CD4-positive, alpha-beta T cell treated with Interleukin-6 for 4 hours (primary cell): ENCODE measurements at regions not wholly inside any gene's neighbourhood (a gene's known extent, or its start where the extent isn't known, plus 50 kb on each side); places are given as distances from the start of the nearest gene placed in this dataset.

ENCODE experiments used
- DNase-seq: peaks from one replicate; pipeline ENCODE4 v3.0.0-alpha.2; 2020; ENCODE audit warnings: mixed read lengths

GRCh38 chr10:130636313-130636930 is 500.2 kb downstream of the GLRX3 start:
- no peak for DNase-seq

DNA sequence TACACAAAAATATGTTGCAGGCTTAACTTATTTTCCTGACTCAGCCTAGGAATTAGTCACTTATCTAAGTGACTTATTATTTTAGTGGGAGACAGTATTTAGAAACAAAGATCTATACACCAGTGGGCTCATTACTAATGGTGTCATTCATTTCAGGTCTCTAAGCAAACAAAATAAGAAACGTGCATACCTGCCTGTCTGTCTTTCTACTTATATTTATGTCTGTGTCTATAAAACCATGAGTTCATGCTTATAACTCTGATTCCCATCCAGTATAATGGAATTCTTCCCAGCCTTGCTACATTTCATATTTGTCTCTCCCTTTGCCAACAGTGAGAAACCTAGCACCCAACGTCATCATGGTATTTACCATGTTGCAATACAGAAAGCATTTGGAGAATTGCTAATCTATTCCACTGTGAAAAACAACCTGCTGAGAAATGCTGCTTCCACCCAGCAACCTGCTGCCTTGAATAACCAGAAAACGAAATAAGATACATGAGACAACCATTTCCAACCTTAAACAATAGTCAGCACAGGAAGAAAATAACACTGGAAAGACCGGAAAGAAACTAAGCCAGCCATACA is 501.0 kb downstream of the GLRX3 start:
- no peak for DNase-seq

- DNase-seq: no peak
Observed at GRCh38 chr10:130638991-130639390, 502.8 kb downstream of the GLRX3 start.

GRCh38 chr10:130642926-130643325 is 506.7 kb downstream of the GLRX3 start:
- DNase-seq: no peak

- no peak for DNase-seq
Observed at GRCh38 chr10:130647341-130647740, 511.1 kb downstream of the GLRX3 start.

- DNase-seq: no peak
Observed at GRCh38 chr10:130648807-130649206, 512.6 kb downstream of the GLRX3 start.

DNA sequence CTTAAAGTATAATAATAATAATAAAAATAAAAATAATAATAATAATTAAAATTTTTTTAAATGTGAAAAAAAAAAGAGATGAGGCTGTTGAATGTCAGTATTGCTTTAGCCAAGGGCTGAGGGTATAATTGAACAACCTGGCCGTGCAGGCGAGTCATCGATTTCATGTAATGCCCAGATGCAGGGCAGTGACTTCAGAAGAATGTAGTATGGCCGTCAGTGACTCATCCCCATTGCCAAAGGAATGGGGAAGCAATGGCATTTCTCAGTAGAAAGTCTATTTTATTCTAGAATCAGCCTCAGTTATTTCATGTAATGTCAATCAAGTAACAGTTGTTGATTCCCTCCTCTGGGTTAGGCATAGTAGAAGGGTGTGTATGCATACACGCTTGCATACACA is 516.4 kb downstream of the GLRX3 start:
- DNase-seq: no peak

- no peak for DNase-seq
Observed at GRCh38 chr10:130652964-130653578, 516.9 kb downstream of the GLRX3 start.

DNA sequence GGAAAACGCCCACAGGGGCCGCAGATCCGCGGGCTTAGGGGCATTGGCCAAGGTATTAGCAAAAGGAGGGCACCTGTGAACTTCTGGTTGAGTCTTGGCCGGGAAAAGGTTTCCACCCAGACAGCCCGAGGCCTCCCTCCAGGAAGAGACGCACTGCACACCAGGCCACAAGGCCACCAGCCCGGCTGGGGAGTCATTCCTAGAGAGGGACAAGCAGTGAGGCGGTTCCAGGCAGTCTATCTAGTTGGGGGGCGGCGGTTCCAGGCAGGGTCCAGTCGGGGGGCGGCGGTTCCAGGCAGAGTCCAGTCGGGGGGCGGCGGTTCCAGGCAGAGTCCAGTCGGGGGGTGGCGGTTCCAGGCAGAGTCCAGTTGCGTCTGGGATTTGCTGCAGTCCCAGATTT is 518.5 kb downstream of the GLRX3 start:
- no peak for DNase-seq

GRCh38 chr10:130655313-130656186 is 519.4 kb downstream of the GLRX3 start:
- DNase-seq: no peak

- DNase-seq: no peak
Observed at GRCh38 chr10:130656187-130656575, 520.0 kb downstream of the GLRX3 start.

GRCh38 chr10:130656582-130657133 is 520.5 kb downstream of the GLRX3 start:
- DNase-seq: no peak

DNA sequence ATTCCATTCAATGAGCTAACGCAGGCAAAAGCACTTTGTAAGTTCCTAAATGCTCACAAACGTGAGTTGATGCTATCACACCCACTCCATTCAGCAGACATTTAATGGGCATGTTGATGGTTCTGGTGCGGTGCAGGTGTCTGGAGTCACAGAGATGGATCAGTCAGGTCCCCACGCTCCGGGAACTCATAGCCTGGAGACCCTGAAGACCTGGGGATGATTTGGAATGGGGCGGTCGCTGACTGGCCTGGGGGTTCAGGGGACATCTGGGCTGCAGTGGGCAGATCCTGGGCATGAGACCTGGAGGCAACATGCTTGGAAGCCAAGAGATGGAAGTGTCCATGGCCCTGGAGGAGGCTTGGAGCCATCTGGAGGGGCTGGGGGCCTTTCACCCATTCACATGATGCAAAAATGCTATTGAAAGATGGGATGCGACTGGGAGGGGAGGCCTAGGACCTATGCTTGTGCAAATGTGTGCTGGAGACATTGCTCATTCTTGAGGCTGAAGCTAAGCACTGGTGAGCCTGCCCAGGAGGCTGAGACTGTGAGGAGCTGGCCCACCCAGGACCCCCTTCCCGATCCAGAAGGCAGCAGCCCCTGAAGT is 522.6 kb downstream of the GLRX3 start:
- DNase-seq: no peak

- DNase-seq: no peak
Observed at GRCh38 chr10:130659528-130659927, 523.3 kb downstream of the GLRX3 start.

DNA sequence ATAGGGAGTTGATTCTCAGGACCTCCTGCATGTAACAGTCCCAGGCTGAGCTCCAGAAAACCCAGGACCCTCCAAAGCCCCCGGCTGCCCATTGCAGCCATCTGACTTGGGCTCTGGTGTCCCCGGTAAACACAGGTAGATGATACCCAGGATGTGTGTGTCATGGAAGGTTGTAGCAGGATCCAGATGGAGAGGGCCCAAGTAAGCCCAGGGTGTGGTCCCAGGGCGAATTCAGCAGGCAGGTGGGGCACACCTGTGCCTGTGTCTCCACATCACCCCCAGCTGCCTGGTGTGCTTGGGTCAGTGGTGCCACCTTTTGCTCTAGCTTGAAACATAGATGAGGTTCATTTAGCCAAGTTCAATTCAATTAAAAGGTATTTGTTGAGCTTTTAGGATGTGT is 524.1 kb downstream of the GLRX3 start:
- no peak for DNase-seq

DNA sequence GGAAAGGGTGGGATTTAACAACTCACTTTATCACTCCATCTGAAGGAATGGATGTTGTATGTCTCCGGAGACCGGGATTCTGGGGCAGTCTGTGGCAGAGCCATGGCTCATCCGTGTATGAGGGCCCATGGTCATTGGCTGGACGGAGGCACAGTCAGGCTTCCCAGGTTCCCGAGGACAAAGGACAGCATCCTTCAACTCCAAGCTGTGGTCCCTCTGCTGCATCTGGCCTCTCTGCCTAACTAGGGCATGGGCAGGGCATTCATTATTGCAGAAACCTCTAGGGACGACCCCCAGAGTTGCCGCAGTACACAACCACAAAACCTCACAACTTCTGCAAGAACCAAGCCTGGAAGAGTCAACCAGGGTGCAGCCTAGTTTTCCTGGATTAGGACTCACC is 525.2 kb downstream of the GLRX3 start:
- DNase-seq: no peak

GRCh38 chr10:130662775-130663174 is 526.6 kb downstream of the GLRX3 start:
- no peak for DNase-seq

GRCh38 chr10:130664526-130664925 is 528.3 kb downstream of the GLRX3 start:
- no peak for DNase-seq

DNA sequence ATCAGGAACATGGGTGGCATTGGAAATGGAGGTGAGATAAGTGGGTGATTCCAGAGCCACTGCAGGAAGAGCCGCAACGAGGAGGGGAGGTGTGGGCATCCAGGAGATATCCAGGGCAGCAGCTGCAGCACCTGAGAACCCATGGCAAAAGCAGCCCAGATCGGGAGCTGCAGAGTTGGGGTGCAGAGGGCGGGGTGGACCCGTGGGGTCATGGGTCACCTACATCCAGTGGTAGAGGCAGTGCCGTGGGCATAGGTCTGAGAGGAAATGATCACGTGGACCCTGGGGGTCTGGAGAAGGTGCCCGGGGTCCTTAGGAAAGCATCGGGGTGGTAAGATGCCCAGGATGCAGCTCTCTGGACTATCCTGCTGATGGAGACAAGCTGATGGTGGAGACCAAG is 530.0 kb downstream of the GLRX3 start:
- DNase-seq: no peak

DNA sequence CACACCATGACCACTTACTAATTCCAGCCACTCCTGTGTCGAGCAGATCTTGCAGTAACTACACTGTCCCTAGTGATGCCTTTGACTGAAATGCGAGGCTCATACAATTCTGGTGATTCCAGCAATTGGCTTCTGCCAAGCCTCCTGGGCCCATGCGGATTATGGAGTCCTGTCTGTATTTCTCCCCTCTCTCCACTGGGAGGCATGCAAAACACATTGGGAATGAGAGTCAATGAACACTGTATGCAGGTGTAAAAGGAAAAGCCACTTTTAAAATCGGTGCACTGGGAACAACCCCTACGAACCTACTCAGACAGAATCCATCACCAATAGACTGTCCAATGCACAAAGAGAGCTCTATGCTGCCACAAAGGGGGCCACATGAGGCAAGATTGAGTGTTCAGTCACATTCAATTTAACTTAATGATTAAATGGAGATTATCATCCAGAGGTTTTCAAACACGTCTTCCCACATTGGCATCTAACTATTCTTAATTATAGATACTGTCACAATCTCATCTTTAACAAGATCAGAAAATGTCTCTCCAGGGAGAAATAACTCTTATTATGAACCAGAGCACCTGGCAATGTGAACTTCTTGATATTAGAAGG is 550.6 kb downstream of the GLRX3 start:
- no peak for DNase-seq

- DNase-seq: no peak
Observed at GRCh38 chr10:130687566-130687965, 551.4 kb downstream of the GLRX3 start.
